ENCODE measurements at regions not wholly inside any gene's neighbourhood (a gene's known extent, or its start where the extent isn't known, plus 50 kb on each side); places are given as distances from the start of the nearest gene placed in this dataset.
"Not testable (repeated sequence)": the region's sequence is repeated elsewhere in the genome, so short reads cannot be mapped to it uniquely, and the experiment has no call there.

DNA sequence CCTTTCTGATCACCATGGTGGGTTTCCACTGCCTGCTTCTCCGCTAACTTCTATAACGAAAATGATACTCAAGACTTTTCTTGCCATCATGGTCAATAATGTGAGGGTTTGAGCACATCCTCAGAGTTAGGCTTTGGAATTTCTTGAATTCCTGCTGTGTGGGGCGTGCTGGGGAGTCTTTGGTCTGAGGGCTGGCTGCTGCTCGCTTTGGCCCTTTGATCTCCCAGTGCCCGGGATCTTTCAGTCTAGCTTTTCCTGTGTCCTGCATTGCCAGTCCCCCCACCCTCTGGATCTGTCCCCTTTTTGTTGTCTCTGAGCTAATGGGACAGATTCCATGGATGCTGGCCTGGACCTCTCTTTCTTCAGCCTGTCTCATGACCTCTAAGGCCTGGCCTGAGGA is 182.6 kb downstream of the NPIPA7 start:
- DNase-seq (ENCODE audit: low spot score): not testable (repeated sequence)

DNA sequence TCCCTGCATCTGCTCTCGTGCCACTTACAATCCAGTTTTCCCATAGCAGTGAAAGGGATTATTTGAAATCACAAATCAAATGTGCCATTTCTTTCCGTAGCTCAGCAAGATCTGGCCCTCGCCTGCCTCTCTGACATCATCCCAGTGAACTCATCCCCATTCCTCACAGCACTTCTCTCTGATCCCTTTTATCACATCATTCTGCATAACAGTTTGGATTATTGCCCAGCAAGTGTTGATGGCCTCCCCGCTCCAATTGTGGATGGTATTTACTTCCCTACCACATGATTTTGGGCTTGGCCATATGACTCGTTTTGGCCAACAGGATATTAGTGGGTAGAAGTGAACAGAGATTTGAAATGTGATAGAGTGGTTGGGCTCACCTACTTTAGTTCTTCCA is 185.0 kb downstream of the NPIPA7 start:
- not testable (repeated sequence) for DNase-seq (ENCODE audit: low spot score)

DNA sequence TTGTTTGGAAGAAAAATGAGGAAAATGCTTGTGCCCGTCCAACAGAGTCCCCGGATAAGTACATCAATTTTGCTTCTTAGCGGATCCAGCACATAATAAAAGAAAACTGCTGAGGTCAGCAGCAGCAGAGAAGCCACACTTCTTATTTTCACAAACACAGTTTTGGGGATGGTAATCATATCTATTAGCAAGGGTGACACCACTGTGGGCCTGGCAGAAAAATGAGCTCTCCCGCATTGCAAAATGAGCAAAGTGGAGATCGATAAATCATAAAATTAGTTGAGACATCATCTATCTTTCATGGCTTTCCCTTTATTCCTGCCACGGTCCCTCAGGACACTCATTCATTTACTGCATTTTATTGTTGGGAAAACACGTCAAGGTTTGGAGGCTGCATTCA is 186.4 kb downstream of the NPIPA7 start:
- DNase-seq (ENCODE audit: low spot score): not testable (repeated sequence)

DNA sequence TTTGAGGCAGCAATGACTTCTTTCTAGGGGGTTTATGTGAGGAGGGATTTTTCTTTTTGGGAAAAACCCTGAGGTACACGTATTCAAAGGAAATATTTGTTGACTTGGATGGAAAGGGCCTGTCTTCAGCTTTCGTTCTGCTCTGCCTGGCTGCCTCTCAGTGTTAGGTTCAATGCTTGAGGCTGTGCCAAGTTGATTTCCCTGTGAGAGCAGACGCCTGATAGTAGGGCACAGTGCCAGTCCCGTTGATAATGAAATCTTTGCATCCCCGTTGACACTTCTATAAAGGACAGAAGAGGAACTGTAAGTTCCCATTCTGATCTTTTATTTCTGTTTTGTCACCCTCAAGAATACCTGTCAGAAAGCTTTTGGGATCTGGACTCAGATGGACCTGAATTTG is 191.1 kb downstream of the NPIPA7 start:
- not testable (repeated sequence) for DNase-seq (ENCODE audit: low spot score)

DNA sequence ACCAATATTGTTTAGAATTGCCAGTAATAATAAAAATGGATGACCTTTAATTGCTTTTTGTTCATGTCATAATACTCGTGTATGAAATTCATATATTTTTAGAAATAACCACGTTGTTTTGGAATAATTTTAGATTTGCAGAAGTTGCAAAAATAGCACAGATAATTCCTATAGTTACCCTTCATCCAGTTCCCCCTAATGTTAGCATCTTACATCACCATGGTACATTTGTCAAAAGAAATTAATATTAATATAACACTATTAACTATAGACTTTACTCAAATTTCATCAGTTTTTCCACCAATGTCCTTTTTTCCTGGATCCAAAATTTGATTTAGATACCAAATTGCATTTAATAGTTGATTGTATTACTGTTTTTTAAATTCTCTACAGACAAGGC is 191.9 kb downstream of the NPIPA7 start:
- not testable (repeated sequence) for DNase-seq (ENCODE audit: low spot score)

DNA sequence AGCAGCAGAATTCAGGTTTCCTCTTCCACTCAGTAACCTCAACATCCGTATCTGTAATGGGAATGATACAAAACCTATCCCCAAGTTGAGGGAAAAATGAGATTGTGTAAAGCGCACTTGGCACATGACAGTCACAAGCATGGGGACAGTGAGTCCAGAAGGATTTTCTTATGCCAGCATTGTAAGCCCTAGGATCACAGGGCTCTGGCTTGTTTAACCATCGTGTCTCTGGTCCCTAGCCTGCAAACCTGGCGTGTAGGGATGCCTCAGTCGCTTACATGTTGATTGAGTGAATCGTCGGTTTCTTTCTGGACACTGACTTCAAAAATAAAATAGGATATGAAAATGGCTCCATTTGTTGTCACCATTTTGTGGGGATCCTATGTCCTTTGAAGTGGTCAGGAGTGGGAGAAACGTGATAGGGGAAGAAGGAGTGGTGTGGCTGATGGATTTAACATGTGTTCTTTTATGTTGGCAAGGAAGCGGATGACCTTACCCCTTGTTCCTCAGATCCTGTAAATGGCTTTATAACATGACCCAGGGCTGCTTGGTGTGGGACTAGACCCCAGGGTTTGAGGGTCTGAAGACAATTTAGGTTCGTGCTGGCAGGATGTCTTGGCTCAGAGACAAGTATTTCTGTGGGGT is 193.3 kb downstream of the NPIPA7 start:
- not testable (repeated sequence) for DNase-seq (ENCODE audit: low spot score)

DNA sequence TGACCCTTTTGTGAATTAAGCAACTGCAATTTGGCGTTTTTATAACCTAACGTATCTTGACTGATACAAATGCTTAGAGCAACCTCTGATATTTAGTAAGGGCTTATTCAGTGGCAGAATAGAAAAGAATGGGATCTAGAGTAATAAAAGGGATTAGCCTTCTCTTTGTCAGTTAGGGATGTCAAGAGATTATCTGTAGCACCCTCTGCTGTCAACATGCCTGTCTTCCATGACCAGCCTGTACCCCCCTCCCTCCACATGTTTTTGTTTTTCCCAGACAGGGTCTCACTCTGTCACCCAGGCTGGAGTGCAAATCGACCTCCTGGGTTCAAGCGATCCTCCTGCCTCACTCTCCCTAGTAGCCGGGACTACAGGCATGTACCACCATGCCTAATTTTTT is 198.1 kb downstream of the NPIPA7 start:
- DNase-seq (ENCODE audit: low spot score): not testable (repeated sequence)

DNA sequence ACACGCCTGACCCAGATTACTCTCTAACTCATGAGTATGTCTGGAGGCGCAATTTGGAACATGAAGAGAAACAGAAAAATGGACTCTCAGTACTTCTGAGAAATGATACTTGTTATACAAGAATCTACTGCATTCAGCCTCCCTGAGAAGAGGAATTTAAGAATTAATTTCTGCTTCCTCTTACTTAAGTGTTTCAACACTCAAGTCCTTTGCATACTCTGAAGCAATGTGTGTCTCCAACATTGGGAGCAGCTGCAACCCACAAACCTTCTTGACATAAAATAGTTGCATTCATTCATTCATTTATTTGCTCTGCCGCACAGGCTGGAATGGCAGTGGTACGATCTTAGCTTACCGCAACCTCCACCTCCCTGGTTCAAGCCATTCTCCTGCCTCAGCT is 199.8 kb downstream of the NPIPA7 start:
- DNase-seq (ENCODE audit: low spot score): no peak

DNA sequence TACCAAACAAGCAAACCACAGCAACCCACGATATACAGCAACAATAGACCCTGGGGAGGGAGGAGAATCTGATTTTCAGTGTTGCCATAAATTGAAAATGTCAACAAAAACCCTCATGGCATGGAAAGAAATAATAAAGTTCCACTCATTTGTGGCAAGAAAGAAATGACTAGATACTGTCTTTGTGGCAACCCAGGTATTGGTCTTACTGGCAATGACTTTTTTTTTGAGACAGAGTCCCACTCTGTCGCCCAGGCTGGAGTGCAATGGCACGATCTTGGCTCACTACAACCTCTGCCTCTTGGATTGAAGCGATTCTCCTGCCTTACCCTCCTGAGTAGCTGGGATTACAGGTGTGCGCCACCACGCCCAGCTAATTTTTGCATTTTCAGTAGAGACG is 204.0 kb downstream of the NPIPA7 start:
- peak; percentile 53 for DNase-seq (ENCODE audit: low spot score)

DNA sequence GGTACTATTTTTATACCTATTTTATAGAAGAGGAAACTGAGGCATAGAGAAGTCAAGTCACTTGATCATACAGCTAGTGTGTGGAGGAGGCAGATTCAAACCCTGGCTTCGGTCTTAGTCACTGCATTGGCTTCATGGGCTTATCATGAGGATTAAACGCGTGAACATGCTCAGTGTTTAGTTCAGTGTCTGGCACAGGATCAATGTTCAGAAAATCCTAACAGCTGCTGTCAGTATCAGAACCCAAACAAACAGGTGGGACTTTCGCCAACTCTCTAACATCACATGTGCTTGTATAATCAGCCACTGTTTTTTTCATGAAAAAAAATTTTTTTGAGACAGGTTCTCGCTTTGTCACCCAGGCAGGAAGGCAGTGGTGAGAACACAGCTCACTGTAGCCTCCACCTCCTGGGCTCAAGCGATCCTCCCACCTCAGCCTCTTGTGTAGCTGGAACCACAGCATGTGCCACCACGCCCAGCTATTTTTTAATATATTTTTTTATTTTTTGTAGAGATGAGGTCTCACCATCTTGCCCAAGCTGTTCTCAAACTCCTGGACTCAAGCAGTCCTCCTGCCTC is 207.2 kb downstream of the NPIPA7 start:
- DNase-seq (ENCODE audit: low spot score): not testable (repeated sequence)

DNA sequence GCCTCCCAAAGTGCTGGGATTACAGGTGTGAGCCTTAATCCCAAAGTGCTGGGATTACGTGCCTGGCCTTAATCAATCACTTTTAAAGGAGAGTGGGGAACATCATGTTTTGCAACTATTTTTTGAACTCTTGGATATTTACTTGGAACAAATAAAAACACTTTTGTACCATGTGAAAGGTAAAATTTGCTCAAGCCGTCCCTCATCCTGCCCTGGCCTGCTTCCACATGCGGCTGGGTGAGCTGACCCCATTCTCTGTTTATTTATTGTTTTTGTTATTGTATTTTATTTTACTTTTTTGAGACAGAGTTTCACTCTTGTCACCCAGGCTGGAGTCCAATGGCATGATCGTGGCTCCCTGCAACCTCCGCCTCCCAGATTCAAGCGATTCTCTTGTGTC is 208.0 kb downstream of the NPIPA7 start:
- DNase-seq (ENCODE audit: low spot score): not testable (repeated sequence)

DNA sequence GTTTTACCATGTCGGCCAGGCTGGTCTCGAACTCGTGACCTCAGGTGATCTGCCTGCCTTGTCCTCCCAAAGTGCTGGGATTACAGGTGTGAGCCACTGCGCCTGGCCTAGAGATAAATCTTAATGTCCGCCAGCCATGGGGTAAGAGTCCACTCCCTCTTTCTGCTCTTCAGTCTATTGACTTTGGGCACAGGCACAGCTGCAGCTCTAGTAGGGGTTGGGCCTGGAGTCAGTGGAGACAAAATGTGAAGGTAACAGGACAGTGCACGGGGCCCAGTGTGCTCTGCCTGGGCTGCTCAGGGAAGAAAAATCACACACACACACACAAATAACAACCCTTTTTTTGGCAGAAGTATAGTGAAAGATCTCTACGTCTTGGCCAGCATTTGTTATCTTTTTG is 209.5 kb downstream of the NPIPA7 start:
- DNase-seq (ENCODE audit: low spot score): not testable (repeated sequence)

DNA sequence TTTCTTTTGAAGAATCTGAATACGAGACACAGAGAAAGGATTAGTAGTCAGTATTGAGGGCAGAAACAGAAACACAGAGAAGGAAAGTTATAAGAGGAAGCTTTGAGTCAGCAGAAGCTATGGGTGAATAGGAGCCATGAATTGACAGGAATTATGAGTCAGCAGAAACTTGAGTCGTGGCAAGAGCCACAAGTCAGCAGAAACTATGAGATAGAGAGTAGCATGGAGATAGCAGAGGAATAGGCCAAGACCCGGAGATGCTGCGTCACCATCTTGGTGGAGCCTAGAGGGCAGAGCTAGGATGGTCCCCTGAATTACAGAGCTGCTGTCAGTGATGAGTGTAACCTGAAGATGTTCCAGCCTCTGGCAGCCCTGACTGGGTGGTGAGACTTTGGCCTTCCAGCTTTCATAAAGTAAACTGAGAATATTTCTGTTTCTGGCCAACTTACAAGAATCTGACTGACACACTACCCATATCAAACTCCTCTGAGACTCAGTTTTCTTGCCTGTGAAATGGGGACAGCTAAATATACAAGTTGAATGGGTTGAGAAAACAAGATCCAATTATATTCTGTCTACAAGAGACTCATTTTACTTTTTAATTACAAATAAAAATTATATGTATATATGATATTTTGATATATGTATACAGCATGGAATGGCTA is 211.8 kb downstream of the NPIPA7 start:
- not testable (repeated sequence) for DNase-seq (ENCODE audit: low spot score)

DNA sequence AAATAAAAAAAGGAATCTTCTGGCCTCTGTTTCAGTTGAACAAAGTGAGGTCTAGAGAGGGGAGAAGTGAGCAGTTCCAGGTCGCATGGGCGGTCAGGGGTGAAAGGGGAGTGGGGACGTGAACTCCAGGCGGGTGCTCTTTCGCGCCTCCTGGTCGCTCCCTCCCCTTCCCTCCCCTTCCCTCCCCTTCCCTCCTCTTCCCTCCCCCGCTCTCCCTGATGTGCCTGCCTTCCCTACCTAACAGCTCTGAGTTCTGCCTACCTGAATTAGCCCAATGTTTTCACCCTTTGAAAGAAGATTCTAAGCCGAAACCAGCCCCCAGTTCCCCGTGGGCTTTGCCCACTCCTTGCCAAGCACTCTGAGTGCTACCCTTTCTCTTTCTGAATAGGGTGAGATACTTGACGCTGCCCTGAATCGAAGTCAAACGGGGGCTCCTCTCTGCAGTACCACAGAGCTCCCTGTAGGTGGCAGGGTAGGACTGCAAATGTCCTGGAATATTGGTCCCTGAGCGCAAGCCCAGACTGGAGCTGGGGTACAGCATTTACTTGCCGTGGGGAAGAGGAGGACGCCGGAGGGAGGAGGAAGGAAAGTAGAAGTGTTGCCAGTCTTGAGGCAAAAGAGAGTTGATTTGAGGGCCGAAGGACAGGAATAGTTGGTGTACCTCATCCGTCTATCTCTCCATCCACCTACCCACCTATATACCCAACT is 214.4 kb downstream of the NPIPA7 start:
- peak; percentile 65 for DNase-seq (ENCODE audit: low spot score)

DNA sequence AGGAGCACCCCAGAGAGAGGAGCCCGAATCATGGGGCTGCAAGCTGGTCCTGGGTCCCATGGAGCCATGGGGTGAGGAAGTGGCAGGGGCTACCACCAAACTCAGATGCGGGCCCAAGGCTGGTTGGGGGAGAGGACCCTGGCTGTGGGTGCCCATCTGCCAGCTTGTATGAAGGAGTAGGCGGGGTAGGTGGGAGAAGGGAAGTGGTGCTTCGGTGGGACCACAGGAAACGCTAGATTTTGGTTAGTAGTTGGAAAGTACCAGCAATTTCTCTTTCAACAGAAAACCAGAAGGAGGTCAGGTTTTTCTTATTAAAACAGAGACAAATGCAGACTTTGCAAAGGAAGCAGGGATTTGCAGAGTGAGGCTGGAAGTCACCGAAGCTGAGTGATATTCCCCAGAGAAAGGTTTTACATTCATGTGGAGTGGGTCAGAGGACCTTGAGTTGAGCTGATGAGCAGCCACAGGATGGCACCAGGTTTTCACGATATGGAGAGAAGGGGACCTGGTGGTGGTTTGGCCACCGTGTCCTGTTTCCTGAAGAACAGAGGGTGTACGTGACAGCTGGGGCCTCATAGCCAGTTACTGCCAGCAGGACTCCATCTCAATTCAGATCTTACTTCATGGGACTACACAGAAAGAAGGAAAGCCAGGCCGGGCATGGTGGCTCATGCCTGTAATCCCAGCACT is 216.2 kb downstream of the NPIPA7 start:
- DNase-seq (ENCODE audit: low spot score): not testable (repeated sequence)

DNA sequence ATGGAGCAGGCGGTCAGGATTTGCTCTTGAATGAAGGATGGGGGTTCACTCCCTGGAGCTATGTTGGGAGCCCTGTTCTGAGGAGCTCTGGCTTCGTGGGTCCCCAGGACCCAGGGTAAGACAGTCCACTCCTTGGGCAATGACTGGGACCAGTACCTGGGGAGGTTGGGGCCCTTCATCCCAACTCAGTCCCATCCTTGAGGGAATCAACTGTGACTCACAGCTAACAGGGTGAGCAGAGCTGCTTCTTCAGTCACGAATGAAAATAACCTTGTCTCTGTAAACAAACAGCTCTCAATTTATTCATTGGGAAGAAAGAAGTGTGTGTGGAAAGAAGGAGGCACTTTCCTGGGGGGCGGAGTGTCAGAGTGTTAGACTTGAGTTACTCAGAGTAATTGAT is 222.3 kb downstream of the NPIPA7 start:
- not testable (repeated sequence) for DNase-seq (ENCODE audit: low spot score)

DNA sequence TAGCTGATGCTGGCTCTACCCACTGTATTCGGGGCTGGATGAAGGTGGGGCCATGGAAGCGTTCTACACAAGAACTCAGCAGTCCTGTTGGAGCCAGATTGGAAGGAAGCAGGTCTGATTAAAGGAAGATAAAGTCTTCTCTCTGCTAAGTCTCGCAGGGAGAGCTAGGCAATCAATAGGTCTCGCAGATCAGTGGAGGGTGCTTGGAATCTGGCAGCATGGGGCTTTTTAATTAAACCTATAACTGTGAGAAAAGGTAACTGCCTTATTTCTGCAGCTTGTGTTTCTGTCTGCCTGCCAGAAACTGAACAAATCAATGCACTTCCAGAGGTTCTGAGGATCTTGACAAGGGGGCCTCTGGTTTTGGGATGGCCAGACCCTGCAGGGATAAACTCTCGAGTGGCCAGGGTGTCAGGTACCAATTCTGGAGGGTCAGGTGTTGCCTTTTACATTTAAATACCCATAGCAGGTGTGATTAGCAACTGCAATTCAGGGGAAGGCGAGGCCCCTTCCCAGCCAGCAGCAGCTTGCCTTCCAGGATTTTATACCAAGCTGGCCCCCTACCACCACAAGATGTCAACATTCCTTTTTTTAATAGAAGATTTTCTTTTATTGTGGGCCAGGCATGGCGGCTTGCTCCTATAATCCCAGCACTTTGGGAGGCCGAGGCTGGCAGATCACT is 228.6 kb downstream of the NPIPA7 start:
- not testable (repeated sequence) for DNase-seq (ENCODE audit: low spot score)

DNA sequence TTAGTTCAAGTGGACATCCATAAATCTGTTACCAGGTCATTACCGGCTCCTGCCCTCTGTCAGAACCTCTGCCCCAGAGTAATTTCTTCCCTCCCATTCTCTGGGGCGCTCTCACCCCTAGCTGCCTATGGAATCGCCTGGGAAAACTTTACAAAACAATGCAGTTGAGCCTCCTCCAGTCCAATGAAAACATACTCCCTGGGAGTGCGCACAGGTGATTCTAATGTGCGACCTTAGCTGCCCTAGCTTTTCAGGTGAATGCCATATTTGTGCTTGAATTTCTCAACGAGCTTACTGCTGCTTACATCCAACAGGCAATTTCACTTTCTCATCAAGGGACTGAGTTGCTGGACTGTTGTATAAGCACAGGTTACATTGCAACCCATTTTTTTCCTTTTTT is 230.7 kb downstream of the NPIPA7 start:
- not testable (repeated sequence) for DNase-seq (ENCODE audit: low spot score)

DNA sequence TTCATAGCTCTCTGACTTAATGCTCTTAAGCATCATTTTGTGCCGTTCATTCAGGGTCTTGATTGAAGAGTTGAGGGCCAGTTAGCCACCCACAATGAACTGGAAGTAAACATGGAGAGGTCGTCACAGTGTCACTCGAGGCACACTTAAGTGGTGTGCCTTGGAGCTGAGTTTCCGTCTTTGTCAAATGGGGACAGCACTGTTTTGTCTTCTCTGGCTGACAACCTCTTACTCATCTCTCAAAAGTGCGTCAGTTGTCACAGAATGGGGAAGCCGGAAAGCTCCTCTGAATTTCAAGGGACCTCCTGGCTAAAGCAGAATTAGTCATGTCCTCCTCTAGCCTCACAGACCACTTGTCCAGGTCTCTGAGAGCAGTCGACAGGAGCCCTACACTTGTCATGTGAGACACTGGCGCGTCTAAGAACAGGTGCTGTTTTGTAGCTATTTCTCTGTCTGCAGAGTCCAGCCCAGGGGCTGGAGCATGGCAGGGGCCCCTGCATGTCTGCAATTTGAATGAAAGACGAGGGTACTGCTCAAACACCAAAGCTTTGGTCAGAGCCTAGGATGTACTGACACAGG is 231.5 kb downstream of the NPIPA7 start:
- not testable (repeated sequence) for DNase-seq (ENCODE audit: low spot score)

DNA sequence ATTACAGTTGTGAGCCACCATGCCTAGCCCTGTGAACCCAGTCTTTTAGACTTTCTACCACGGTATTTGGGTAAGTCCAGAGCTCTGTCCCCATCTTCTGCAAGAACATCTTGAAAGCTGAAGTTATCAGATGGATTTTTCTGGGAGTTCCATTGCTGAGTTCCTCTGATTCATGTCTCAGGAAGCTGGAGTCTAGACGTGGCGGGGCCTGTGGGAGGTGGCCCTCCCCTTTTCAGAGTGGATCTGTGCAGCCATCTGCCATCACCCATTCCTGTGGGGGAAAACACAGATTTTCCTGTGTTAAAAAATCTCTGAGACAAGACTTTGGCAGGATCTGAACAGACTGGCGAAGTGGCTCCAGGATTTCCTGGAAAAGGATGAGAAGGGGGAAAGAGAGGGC is 234.3 kb downstream of the NPIPA7 start:
- DNase-seq (ENCODE audit: low spot score): not testable (repeated sequence)

DNA sequence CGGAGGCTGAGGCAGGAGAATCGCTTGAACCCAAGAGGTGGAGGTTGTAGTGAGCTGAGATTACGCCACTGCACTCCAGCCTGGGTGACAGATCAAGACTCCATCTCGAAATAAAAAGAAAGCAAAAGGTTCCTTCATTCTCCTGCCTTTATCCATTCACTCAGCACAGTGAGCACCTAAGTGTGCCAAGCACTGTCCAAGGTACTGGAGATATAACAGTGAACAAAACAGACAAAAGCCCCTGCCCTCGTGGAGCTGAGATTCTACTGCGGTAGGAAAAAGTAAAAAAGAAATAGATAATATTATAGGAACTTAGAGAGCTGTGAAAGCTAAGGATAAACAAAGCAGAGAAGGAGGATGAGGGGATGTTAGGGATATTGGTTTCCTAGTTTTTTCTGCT is 235.5 kb downstream of the NPIPA7 start:
- DNase-seq (ENCODE audit: low spot score): not testable (repeated sequence)
